HG03025 (cell line): ENCODE measurements at regions not wholly inside any gene's neighbourhood (a gene's known extent, or its start where the extent isn't known, plus 50 kb on each side); places are given as distances from the start of the nearest gene placed in this dataset.
"Not testable (repeated sequence)": the region's sequence is repeated elsewhere in the genome, so short reads cannot be mapped to it uniquely, and the experiment has no call there.

Experiments
- ATAC-seq: cut with Tn5 transposase; IDR thresholded peaks from one replicate; pipeline ENCODE4 v1.9.1; 2021; ENCODE audit warnings: mild to moderate bottlenecking, moderate library complexity; ENCODE audit not compliant: unreplicated experiment, low FRiP score

GRCh38 chr12:82300611-82301010 is 57.6 kb downstream of the CCDC59 start:
- ATAC-seq: no peak

- no peak for ATAC-seq
Observed at GRCh38 chr12:82299319-82300025, 58.7 kb downstream of the CCDC59 start.

DNA sequence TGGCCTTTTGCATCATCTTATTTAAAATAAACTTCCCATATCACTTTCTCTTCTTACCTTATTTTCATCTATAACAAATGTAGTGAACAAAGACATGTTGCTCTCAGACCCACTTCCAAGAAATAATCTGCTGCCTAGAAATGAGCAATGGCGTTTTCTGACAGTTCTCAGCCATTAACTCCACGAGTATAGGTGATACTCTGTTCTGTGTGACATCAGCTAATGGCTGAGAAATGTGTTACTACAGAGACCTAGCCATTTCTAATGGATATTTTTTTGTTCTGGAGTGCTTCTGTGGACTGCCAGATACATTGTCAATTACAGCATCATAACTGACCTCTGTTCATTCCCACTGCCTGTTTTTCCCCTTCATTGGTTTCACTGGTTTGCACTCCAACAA is 67.8 kb downstream of the CCDC59 start:
- no peak for ATAC-seq

DNA sequence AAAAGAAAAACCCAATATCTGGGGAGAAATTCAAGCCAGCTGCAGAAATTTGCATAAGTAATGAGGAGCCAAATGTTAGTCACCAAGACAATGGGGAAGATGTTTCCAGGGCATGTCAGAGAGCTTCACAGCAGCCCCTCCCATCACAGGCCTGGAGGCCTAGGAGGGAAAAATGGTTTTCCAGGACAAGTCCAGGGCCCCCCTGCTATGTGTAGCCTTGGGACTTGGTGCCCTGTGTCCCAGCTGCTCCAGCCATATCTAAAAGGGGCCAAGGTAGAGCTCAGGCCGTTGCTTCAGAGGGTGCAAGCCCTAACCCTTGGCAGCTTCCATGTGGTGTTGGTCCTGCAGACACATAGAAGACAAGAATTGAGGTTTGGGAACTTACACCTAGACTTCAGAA is 76.9 kb downstream of the CCDC59 start:
- ATAC-seq: not testable (repeated sequence)

DNA sequence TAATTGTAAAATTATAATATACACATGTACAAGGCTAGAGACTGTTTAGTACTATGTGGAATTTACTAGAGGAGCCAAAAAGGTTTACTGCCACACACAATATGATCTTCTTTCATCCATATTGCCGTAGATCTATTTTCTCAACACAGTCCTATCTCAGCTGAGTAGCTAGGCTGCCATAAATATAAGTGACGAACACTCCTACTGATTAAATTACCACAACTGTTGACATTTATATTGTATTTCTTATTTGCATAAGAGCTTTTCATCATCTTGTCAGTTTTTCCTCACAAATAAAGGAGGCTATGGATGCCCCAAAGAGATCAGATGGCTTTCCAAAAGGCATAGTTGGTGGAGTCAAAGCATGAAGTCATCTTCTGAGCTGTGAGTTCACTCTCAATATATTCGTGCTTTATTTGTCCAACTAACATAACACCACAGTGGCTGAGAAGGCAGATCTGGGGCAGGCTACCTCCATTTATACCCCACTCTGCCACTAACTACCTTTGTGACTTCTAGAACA is 78.6 kb downstream of the CCDC59 start:
- no peak for ATAC-seq

- no peak for ATAC-seq
Observed at GRCh38 chr12:82277582-82277981, 80.6 kb downstream of the CCDC59 start.

DNA sequence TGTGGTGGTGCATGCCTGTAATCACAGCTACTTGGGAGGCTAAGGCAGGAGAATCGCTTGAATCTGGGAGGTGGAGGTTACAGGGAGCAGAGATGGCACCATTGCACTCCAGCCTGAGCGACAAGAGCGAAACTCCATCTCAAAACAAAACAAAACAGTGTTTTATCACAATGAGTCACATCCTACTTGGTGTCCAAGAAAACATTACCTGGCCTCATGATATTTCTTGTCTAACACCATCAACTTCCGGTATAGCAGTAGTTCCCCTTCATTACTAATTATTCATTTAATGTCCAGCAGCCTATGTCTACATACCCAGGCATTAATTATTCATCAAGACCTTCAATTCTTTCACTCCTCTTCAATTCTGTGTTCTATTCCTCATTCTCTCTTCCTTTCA is 115.5 kb downstream of the CCDC59 start:
- ATAC-seq: no peak

- no peak for ATAC-seq
Observed at GRCh38 chr12:82225871-82226270, 132.3 kb downstream of the CCDC59 start.

- no peak for ATAC-seq
Observed at GRCh38 chr12:82223426-82223825, 134.8 kb downstream of the CCDC59 start.

GRCh38 chr12:82216475-82216874 is 141.7 kb downstream of the CCDC59 start:
- ATAC-seq: no peak

DNA sequence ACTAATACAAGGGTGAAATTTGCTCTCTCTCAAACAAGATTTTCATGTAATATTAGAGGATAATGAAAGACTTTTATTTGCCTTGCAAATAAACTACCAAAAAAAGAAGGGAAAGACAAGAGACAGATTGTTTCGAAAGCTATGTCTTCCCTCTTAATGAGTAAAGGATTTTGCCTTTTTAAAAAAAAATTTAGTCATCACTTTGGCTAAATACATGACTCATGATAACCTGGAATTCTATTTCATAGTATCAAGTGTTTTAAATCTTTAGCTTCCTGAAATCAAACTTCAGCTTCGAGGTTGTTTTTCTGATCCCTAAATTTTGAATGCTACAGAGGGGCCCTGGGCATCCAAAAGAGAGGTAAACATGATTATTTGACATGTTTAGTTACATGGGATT is 144.4 kb downstream of the CCDC59 start:
- ATAC-seq: no peak

DNA sequence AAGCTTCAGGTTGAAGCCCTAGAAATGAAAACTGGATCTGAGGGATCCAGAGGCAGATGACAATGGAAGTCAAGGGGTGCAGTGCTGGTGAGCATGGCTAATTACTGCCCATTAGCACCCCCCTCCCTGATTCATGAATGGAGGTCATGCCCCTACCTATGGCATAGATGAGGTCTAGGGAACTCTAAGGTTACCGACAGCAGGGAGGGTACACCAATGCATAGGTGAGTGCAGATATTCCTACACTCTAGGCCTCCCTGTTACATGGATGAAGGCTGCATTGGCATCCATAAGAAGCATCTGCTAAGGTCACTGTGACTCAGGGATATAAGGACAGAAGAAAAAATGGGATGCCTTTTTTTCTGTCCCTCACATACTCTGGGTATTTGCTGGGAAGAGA is 147.3 kb downstream of the CCDC59 start:
- ATAC-seq: no peak

DNA sequence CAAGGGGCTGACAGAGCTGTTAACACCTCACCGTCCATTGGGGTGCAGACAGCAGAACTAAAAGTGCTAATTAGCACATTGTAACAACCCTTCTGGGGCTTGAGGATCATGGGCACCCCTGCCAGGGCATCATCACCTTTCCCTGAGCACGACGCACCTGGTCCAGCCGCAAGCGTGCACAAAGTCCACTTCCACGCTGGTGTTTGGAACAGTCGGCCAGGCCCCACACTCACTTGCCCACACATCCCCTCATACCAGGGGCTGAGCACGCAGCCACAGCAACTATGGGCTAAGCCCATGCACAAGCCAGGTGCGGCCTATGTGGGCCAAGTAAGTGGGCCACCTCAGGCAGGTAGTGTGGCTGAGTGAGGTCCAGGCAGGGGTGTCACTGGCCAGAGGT is 148.7 kb downstream of the CCDC59 start:
- ATAC-seq: no peak

- no peak for ATAC-seq
Observed at GRCh38 chr12:82207556-82207955, 150.6 kb downstream of the CCDC59 start.

GRCh38 chr12:82203086-82203485 is 155.1 kb downstream of the CCDC59 start:
- no peak for ATAC-seq

- no peak for ATAC-seq
Observed at GRCh38 chr12:82187595-82187994, 170.6 kb downstream of the CCDC59 start.

- ATAC-seq: no peak
Observed at GRCh38 chr12:82187011-82187410, 171.2 kb downstream of the CCDC59 start.

- ATAC-seq: no peak
Observed at GRCh38 chr12:82186282-82186681, 171.9 kb downstream of the CCDC59 start.

- ATAC-seq: no peak
Observed at GRCh38 chr12:82184844-82185243, 173.3 kb downstream of the CCDC59 start.

- no peak for ATAC-seq
Observed at GRCh38 chr12:82182601-82183190, 175.5 kb downstream of the CCDC59 start.

GRCh38 chr12:82176761-82177490 is 181.3 kb downstream of the CCDC59 start:
- no peak for ATAC-seq

DNA sequence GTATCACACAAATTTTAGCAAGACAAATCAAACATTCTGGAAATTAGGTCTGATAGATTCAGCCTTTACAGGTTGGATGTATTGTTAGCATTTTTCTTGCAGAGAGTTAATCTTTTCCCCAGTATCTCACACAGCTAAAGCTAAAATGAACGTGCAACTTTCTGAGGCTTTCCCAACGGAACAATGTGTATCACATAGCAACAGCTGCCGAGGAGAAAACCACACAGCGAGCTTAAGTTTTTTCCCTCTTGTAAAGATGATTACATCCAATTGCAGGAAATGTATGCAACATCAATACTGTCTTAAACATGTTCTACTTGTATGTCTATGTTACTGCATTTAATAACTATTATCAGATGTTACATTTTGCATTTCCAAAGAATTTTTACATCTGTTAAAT is 182.2 kb downstream of the CCDC59 start:
- ATAC-seq: no peak
